GM19452 (cell line): ENCODE measurements at regions not wholly inside any gene's neighbourhood (a gene's known extent, or its start where the extent isn't known, plus 50 kb on each side); places are given as distances from the start of the nearest gene placed in this dataset.
"Not testable (repeated sequence)": the region's sequence is repeated elsewhere in the genome, so short reads cannot be mapped to it uniquely, and the experiment has no call there.

ENCODE experiments used
- ATAC-seq: cut with Tn5 transposase; IDR thresholded peaks from one replicate; pipeline ENCODE4 v1.9.1; 2021; ENCODE audit not compliant: unreplicated experiment

DNA sequence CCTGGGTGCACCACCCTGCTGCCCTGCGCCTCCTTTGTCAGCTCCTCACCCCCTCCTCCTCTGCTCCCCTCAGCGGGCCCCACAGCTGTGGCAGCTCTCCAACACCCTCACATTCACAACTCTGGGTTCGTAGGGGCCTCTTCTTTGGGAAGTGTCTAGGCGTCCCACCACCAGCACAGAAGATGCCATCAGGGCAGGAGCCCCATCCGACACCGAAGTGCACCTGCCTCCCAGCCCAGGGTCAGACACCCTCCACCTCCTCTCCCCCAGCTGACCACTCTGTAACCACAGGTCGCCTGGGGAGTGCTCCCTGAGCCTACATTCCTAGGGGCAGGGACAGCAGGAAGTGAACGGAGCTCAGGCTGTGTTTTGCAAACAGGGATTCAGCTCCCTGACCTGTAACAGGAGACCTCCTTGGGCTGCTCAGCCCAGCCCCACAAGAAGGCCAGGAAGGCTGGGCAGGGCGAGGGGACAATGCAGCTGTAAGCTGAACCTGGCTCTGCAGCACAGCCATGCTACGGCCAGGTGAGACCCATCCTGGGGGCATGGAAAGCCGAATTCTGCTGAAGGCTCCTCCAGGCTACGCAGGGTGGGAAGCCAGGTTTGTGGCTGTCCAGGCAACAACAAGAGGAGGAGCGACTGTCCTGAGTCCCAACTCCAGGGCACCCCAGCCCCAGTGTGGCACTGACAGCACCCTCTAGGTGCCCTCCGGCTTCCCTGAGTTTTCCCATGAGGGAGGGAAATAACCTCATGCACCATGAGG, 269.0 kb downstream of the GOLGA6L6 start:
- no peak for ATAC-seq

- no peak for ATAC-seq
Measured at GRCh38 chr15:20271647-20272046, 270.0 kb downstream of the GOLGA6L6 start.

- ATAC-seq: not testable (repeated sequence)
Measured at GRCh38 chr15:20269956-20270355, 271.6 kb downstream of the GOLGA6L6 start.

DNA sequence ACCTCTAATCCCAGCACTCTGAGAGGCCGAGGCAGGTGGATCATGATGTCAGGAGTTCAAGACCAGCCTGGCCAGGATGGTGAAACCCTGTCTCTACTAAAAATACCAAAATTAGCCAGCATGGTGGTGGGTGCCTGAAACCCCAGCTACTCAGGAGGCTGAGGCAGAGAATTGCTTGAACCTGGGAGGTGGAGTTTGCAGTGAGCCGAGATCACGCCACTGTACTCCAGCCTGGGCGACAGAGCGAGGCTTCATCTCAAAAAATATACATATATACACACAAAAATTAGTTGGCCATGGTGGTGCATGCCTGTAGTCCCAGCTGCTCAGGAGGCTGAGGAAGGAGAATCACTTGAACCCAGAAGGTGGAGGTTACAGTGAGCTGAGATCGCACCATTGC, 273.6 kb downstream of the GOLGA6L6 start:
- ATAC-seq: not testable (repeated sequence)

- ATAC-seq: not testable (repeated sequence)
Measured at GRCh38 chr15:20267051-20267730, 274.4 kb downstream of the GOLGA6L6 start.

DNA sequence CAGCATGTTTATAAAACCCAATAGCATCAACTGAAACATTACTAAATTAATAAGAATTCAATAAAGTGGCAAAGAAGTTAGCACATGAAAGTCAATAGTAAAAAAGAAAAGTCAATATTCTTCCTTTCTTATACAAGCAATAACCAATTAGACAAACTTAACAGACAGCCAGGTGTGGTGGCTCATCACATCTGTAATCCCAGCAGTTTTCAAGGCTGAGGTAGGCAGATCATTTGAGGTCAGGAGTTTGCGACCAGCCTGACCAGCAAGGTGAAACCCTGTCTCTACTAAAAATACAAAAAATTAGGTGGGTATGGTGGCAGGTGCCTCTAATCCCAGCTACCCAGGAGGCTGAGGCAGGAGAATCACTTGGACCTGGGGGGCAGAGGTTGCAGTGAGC, 275.9 kb downstream of the GOLGA6L6 start:
- not testable (repeated sequence) for ATAC-seq

DNA sequence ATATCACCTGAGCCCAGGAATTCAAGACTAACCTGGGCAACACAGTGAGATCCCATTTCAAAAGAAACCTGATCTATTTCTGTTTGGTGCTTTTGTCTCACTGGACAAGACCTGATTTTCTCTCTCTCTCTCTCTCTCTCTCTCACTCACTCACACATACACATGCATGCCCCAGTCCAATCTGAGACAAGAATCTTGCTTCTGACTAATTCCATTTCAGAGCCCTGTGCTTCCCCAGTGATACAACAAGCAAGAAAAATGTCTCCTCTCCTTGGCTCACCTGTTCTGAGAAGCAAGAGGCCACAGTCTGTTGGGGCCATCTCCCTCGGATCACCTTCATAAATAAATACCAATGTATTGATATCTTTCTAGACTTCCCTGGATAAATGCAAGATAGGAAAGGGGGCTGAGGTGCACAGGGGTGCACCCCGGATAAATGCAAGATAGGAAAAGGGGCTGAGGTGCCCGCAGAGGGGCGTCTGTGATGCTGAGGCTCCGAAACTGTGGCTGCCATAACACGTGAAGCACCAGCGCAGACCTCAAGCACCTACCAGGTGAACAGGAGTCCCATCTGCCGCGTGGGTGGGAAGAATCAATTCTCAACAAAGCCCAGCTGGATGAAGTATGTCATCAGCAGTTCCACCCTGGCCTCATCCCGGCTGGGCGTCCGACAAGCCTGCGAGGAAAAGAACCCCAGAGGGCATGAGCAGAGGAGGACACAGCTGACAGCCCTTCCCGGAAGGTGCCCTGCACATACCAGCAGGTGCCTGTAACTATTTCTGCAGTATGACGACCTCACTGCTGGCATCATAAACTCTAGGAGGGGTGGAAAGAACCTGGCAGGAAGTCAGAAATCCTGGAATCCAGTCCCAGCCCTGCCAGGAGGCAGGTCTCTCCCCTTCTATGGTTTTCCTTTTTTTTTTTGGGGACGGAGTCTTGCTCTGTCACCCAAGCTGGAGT, 280.0 kb downstream of the GOLGA6L6 start:
- ATAC-seq: not testable (repeated sequence)

DNA sequence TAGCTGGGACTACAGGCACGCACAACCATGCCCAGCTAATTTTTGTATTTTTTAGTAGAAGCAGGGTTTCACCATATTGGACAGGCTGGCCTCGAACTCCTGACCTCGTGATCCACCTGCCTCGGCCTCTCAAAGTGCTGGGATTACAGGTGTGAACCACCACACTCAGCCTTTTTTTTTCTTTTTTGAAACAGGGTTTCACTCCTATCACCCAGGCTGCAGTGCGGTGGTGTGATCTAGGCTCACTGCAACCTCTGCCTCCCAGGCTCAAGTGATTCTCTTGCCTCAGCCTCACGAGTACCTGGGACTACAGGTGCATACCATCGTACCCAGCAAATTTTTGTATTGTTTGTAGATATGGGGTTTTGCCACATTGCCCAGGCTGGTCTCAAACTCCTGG, 280.9 kb downstream of the GOLGA6L6 start:
- ATAC-seq: not testable (repeated sequence)

GRCh38 chr15:20259559-20260190, 281.9 kb downstream of the GOLGA6L6 start:
- ATAC-seq: not testable (repeated sequence)

- ATAC-seq: not testable (repeated sequence)
Measured at GRCh38 chr15:20256394-20256793, 285.2 kb downstream of the GOLGA6L6 start.

DNA sequence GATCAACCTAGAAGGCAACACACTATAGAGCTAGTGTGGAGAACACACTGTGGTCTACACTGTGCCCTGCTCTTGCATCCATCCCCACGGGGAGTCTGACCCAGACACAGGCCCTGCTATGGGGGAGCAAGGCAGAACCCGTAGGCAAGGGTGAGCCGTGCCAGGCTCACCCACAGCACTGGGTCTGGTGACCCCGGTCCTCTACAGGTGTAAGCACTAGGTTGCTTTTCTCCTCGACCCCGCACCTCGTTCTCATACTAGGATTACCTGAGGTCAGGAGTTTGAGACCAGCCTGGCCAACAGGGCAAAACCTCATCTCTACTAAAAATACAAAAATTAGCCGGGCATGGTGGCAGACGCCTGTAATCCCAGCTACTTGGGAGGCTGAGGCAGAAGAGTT, 286.0 kb downstream of the GOLGA6L6 start:
- ATAC-seq: not testable (repeated sequence)

GRCh38 chr15:20253047-20253615, 288.5 kb downstream of the GOLGA6L6 start:
- not testable (repeated sequence) for ATAC-seq

DNA sequence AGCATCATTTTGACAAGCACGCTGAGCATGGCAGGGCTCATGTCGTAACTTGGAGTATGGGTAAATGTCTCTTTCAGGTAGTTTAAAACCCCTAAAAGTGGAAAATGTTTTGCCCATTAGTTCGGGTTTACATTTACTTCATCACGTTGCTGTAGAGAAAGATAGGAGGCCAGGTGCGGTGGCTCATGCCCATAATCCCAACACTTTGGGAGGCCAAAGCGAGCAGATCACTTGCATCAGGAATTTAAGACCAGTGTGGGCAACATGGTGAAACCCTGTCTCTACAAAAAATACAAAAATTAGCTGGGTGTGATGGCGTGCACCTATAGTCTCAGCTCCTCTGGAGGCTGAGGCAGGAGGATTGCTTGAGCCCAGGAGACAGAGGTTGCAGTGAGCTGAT, 289.6 kb downstream of the GOLGA6L6 start:
- not testable (repeated sequence) for ATAC-seq

DNA sequence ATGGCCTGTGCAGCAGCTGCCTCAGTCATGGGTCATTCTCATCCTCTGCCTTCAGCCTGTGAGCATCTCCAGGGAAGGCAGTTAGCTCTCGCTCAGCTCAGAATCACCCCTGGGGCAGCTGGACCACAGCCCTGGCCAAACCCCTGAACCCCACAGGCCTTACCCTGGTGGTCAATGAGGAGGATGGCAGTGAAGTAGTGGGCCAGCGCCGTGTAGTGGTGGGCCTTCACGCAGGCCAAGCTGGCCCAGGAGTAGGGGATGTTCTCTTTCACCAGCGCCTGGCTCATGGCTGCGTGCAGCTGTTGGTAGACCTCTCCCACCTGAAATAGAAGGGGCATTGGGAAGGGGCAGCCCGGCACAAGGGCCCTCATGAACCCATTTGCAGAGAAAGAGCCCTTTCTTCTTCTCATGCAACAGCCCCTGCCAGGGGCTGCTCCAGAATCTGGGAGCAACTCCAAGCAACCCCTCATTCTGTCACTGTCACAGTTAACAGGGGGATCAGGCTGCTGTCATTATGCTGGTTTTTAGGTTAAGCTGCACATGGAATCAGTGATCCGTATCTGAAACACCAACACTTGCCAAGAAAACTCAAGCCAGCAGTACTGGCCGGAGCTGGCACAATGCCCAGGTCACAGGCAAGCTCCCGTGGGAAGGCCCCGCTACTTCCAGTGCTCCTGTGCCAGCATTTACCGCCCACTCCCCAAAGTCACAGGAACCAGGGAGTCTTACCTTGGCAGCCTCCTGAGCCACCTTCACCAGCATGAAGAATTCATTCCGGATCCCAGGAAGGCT, 290.2 kb downstream of the GOLGA6L6 start:
- not testable (repeated sequence) for ATAC-seq

DNA sequence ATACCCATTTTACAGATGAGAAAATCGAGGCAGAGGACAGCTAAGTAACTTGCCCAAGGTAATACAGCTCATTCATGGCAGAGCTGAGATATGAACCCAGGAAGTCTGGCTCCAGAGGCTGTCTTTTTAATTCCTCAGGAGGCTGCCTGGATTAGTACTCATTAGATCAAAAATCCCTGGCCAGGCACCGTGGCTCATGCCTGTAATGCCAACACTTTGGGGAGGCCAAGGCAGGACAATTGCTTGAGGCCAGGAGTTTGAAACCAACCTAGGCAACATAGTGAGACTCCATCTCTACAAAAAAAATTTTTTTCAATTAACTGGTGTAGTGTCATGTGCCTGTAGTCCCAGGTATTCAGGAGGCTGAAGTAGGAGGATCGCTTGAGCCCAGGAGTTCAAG, 291.4 kb downstream of the GOLGA6L6 start:
- not testable (repeated sequence) for ATAC-seq

DNA sequence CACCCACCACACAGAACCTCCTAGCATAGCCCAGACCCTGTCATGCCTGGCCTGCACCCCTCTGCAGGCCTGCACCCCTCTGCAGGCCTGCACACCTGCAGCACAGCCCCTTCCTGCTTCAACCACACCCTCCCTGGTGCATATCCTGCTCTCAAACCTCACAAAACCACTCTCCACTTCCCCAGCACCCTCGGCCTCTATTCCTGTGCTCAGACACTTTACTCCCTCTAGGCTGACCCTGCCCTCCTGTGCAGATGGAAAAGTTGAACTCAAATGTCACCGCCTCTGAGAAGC, 292.0 kb downstream of the GOLGA6L6 start:
- ATAC-seq: not testable (repeated sequence)

- not testable (repeated sequence) for ATAC-seq
Measured at GRCh38 chr15:20248434-20248833, 293.2 kb downstream of the GOLGA6L6 start.

- ATAC-seq: not testable (repeated sequence)
Measured at GRCh38 chr15:20247137-20247536, 294.5 kb downstream of the GOLGA6L6 start.

GRCh38 chr15:20246624-20247023, 295.0 kb downstream of the GOLGA6L6 start:
- not testable (repeated sequence) for ATAC-seq

GRCh38 chr15:20245856-20246255, 295.7 kb downstream of the GOLGA6L6 start:
- not testable (repeated sequence) for ATAC-seq
